HG03066 (cell line): ENCODE measurements at regions not wholly inside any gene's neighbourhood (a gene's known extent, or its start where the extent isn't known, plus 50 kb on each side); places are given as distances from the start of the nearest gene placed in this dataset.

Experiments used
- ATAC-seq: cut with Tn5 transposase; IDR thresholded peaks from one replicate; pipeline ENCODE4 v1.9.1; 2021; ENCODE audit warnings: low read depth; ENCODE audit not compliant: unreplicated experiment

GRCh38 chr9:12182806-12183205 lies 510.4 kb upstream of the TYRP1 start:
- ATAC-seq, result no peak

- no peak for ATAC-seq
Measured at GRCh38 chr9:12183321-12183720, 509.9 kb upstream of the TYRP1 start.

- ATAC-seq, result no peak
Measured at GRCh38 chr9:12185856-12186255, 507.3 kb upstream of the TYRP1 start.

GRCh38 chr9:12191630-12192029 lies 501.6 kb upstream of the TYRP1 start:
- no peak for ATAC-seq

- ATAC-seq, result no peak
Measured at GRCh38 chr9:12194731-12195130, 498.5 kb upstream of the TYRP1 start.

- no peak for ATAC-seq
Measured at GRCh38 chr9:12195456-12195855, 497.7 kb upstream of the TYRP1 start.

- ATAC-seq, result no peak
Measured at GRCh38 chr9:12204512-12204911, 488.7 kb upstream of the TYRP1 start.

- ATAC-seq, result no peak
Measured at GRCh38 chr9:12212860-12213259, 480.3 kb upstream of the TYRP1 start.

- no peak for ATAC-seq
Measured at GRCh38 chr9:12221470-12221869, 471.7 kb upstream of the TYRP1 start.

- ATAC-seq, result no peak
Measured at GRCh38 chr9:12224449-12224848, 468.7 kb upstream of the TYRP1 start.

GRCh38 chr9:12230708-12231107 lies 462.5 kb upstream of the TYRP1 start:
- no peak for ATAC-seq

- no peak for ATAC-seq
Measured at GRCh38 chr9:12231832-12232231, 461.4 kb upstream of the TYRP1 start.

GRCh38 chr9:12232836-12233235 lies 460.3 kb upstream of the TYRP1 start:
- ATAC-seq, result no peak

- no peak for ATAC-seq
Measured at GRCh38 chr9:12253941-12254340, 439.2 kb upstream of the TYRP1 start.

- no peak for ATAC-seq
Measured at GRCh38 chr9:12266758-12267157, 426.4 kb upstream of the TYRP1 start.

GRCh38 chr9:12271421-12271891 lies 421.7 kb upstream of the TYRP1 start:
- ATAC-seq, result no peak

- no peak for ATAC-seq
Measured at GRCh38 chr9:12272471-12273120, 420.6 kb upstream of the TYRP1 start.

GRCh38 chr9:12274577-12274976 lies 418.6 kb upstream of the TYRP1 start:
- no peak for ATAC-seq

- ATAC-seq, result no peak
Measured at GRCh38 chr9:12276505-12276904, 416.7 kb upstream of the TYRP1 start.

GRCh38 chr9:12289711-12290110 lies 403.5 kb upstream of the TYRP1 start:
- ATAC-seq, result no peak

GRCh38 chr9:12290166-12290869 lies 402.9 kb upstream of the TYRP1 start:
- ATAC-seq, result no peak

- ATAC-seq, result no peak
Measured at GRCh38 chr9:12305211-12305610, 388.0 kb upstream of the TYRP1 start.
